SW 1271 (cell line): ENCODE measurements at regions not wholly inside any gene's neighbourhood (a gene's known extent, or its start where the extent isn't known, plus 50 kb on each side); places are given as distances from the start of the nearest gene placed in this dataset.
A peak's percentile ranks its signal among the peaks of the same experiment; 100 is the strongest.
"Not testable (repeated sequence)": the region's sequence is repeated elsewhere in the genome, so short reads cannot be mapped to it uniquely, and the experiment has no call there.

Experiments used
- DNase-seq, 2 experiments: peaks; one replicate each; lab custom pipeline; 2025; lab: John Stamatoyannopoulos, UW

DNA sequence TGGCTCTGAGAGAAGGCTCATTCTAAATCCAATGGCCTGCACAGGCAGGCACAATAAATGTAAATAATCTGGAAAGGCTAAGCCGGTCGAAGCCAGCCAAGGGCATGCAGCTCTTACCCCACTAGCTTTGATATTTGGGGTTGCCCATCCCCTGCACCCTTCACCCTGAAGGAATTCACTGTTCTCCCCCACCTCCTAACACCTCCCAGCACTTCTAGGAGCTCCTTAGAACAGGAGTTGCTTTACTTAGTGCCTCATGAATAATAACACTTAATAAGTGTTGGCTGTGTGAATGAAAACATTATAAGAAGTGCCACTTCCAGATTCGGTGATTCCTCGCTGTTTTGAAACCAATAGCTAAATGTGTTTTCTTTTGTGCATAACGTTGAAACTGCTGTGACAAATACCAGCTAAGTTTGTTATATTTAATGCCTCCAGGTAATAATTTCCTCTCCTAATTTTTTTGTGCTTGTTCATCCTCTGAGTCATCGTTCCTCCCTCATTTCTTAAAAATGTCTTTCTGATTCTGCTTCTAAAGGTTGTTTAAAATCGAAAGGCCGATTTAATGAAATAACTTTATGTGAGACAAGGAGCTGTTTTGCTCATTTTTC is 458.8 kb downstream of the METTL4 start:
- peak in 1 of 2 experiments; percentile 1 for DNase-seq

DNA sequence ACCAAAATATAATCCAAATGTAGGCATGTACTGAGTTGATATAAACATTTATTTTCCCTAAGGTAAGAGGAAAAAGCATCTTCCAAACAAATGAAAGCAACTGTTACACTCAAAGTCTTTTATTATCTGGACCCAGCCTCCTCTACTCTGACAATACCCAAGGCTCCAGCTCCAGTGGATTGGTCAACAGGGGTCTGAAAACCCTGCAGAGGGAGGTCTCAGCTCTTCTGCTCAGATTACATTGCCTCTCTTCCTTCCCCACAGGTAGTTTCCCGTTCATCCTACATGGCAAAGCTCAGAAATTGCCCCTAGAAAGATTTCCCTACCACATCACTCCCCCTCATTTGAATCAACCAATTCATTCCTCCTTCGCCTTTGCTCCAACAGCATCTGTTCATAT is 457.0 kb downstream of the METTL4 start:
- DNase-seq, result no peak

GRCh38 chr18:2114765-2115164 is 456.5 kb downstream of the METTL4 start:
- no peak for DNase-seq

GRCh38 chr18:2121224-2121623 is 450.1 kb downstream of the METTL4 start:
- no peak for DNase-seq

DNA sequence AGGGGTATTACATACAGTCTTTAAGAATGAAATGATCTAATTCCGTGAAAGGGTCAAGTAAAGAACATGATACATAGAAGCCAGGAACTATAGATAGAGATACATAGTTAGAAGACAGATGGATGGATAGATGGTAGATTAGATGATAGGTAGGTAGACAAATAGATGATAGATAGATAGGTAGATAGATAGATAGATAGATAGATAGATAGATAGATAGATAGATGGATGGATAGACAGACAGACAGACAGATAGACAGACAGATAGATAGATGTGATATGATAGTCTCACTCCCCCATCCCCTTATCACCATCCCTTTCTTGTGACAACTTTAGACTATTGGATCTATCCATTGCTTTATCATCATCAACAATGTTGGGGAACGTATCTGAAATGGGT is 448.2 kb downstream of the METTL4 start:
- no peak for DNase-seq

DNA sequence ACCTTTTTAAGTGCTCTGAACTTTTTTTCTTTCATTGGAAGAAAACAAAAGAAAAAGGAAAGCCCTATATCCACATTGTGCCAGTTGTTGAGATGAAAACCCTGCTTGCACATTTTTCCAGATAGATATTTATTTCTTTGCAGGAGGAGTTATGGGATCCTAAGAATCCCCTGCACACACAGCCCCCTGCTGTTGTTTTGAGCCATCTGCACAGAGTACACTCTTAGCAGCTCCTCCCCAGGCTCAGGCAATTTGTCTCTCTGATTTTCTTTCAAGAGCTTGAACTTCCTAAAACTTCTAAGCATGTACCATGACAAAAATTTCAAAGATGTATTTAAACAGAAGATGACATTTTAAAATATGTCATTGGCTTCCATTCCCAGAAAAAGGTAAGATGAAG is 436.9 kb downstream of the METTL4 start:
- no peak for DNase-seq

GRCh38 chr18:2135309-2135708 is 436.0 kb downstream of the METTL4 start:
- DNase-seq, result no peak

DNA sequence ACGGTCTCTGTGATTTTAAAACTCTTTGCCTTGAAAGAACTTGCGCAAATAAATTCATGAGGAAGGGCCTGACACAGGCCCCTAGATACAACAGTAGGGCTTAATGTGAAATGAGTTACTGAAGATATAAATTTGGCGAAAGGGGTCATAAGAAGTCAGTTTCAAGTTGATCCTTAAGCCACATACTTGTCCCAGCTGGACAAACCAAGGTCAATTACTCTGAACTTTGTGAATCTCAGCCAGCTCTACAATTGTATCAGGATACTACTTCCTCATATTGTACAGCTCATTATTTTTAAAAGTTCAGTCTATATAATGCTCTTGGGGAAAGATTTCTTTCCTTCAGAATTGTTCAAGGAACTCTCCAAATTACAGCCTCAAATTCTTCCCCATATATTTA is 432.8 kb downstream of the METTL4 start:
- DNase-seq, result no peak

DNA sequence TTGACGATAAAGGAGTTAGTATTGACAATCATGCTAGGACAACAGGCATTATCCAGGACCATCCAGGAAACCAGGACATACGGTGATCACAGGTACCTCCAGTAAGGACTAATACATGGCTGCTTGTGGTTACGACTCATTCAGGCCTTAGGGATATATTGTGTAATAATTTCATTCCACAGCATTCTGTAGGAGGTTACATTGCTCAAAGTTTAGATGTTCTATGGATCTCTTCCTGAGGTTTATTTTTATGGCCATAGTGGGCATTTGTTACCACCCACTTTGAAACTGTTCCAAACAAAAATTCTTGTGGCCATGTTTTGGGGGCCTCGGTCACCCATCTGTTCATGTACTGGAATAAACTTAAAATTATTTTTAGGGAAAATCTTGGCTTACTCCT is 431.6 kb downstream of the METTL4 start:
- peak in 1 of 2 experiments; percentile 20 for DNase-seq

GRCh38 chr18:2143636-2144035 is 427.7 kb downstream of the METTL4 start:
- no peak for DNase-seq

- no peak for DNase-seq
These were observed 426.5 kb downstream of the METTL4 start for GRCh38 chr18:2144811-2145210.

DNA sequence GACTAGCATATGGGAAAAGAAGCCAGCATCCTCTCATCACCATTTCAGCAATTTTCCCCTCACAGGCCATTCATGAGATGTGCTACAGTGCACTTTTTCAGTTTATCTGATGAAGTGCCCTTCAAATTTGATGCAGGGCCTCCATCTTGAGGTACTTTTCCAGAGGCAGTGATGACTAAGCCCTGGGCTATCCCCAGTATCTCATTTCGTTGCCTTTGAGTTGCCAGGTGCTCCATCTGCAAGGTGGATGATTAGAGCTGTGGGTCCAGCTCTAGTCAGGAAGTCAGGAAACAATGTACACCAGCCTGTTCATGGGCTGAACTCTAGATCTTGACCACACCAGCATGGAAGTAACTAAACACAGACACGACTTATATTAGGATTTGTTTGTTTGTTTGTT is 425.2 kb downstream of the METTL4 start:
- DNase-seq, result no peak

DNA sequence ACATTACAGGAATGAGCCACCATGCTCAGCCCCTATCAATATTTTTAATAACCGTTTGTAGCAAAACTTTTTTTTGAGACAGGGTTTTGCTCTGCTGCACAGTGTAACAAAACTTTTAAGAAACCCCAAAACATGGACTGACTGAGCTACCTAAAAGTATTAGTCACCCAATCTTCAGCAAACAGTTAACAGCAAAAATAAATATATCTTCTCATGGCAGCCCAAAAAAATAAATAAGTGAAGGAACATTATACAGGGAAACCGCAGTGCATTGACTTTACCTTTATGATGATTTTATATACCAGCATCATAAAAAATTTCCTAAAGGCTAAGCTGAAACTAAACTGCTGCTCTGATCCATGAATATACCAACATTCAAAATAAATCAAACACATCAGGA is 424.6 kb downstream of the METTL4 start:
- DNase-seq, result no peak

GRCh38 chr18:2147476-2148230 is 423.7 kb downstream of the METTL4 start:
- no peak for DNase-seq

- DNase-seq, result no peak
These were observed 422.5 kb downstream of the METTL4 start for GRCh38 chr18:2148823-2149222.

- no peak for DNase-seq
These were observed 420.7 kb downstream of the METTL4 start for GRCh38 chr18:2150566-2150965.

DNA sequence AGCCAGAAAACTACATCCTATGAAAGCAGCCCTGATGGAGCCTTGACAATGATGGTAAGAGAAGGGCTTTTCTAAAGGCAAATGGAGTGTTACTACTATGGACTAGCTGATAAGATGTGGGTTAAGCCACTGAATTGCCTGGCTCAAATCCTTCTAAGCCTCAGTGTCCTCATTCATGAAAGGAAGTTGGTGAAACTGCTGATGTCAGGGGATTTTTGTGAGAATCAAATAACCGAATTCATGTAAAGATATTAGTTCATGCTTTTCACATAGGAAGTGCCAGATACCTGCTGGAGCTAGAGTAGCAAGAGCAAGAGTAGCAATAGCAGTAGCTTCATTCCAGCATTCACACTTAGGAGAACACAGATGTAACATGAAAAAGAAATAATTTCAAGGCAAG is 417.0 kb downstream of the METTL4 start:
- DNase-seq, result no peak

- no peak for DNase-seq
These were observed 406.4 kb downstream of the METTL4 start for GRCh38 chr18:2164644-2165550.

DNA sequence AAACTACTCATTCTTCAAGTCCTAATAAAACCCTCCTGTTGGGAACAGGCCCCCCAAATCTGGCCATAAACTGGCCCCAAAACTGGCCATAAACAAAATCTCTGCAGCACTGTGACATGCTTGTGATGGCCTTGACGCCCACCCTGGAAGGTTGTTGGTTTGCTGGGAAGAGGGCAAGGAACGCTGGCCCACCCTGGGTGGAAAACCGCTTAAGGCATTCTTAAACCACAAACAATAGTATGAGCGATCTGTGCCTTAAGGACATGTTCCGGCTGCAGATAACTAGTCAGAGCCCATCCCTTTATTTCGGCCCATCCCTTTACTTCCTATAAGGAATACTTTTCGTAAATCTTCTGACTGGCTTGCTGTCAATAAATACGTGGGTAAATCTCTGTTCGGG is 404.4 kb downstream of the METTL4 start:
- not testable (repeated sequence) for DNase-seq

DNA sequence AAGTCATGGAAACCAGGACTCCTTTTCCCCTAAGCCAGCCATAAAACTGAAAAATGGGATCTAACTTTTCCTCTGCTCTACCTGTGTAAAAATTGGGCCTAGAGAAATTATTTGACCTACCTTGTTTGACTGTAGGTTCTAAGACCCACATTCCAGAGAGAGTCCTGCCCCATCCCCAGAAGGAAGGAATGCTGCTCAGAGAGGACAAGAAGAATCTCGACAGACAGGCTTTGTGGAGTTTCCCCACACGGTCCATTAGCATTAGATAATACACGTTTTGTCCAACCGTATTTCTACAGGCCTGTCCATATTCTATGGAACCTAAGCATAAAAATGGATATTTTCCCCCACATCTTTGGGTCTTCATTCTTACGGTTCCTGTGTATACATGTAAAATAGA is 403.3 kb downstream of the METTL4 start:
- no peak for DNase-seq

DNA sequence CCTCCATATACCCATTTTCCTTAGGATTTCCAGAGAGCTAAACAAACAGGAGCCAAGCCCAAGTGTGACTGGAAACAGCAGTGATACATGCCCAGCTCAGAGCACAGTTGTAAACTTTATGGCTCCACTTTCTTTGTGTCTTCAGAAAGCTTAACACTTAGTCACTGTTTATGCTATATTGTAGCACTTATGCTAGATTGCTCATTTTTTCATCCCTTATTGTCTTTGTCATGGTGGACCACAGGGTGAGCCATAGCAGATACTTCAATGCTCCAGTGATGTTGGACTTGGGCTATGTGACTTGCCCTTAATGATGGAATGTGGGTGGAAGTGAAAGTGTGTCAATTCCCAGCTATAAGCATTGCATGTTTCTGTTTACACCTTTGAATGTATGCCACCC is 401.6 kb downstream of the METTL4 start:
- no peak for DNase-seq

GRCh38 chr18:2171840-2172625 is 399.3 kb downstream of the METTL4 start:
- DNase-seq, result no peak
